ENCODE measurements at regions not wholly inside any gene's neighbourhood (a gene's known extent, or its start where the extent isn't known, plus 50 kb on each side); places are given as distances from the start of the nearest gene placed in this dataset.

DNA sequence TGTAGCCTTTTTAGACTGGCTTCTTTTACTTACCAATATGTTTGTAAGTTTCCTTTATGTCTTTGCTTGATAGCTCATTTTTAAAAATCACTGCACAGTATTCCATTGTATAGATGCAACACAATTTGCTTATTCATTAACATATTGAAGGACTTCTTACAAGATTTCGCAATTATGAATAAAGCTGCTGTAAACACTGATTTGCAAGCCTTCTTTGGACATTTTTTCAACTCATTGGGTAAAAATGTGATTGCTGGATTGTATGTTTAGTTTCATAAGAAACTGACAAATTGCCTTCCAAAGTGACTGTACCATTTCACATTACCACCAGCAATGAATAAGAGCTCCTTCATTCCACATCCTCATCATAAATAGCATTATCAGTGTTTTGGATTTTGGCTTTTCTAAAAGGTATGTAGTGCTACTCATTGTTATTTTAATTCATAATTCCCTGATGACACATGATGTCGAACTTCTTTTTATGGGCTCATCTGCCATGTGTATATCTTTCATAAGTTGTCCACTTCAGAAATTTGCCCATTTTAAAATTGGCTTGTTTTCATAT lies 80.7 kb downstream of the TFAP2B start:
- H3K9me3 ChIP-seq (ENCODE audit: insufficient read depth, low read depth, low read length): no peaks in the 10 kb centered on the region
- no peaks in the 10 kb centered on the region for H3K36me3 Mint-ChIP-seq (ENCODE audit: low read depth, unreplicated experiment)
- no peak overlapping the region for H3K27ac Mint-ChIP-seq (ENCODE audit: unreplicated experiment)
- peaks cover 2% of the 10 kb centered on the region for H3K9me3 Mint-ChIP-seq (ENCODE audit: unreplicated experiment)
- DNase-seq (ENCODE audit: low read depth) (no peak), FAIRE-seq (no peak)
- no peaks in the 10 kb centered on the region for H3K27me3 ChIP-seq (ENCODE audit: insufficient read depth, low read length)
- H4K20me1 ChIP-seq (ENCODE audit: insufficient read depth, low read length): no peaks in the 10 kb centered on the region
- H3K4me3 ChIP-seq (ENCODE audit: insufficient read depth, low read depth, low read length): no peak overlapping the region
- no peak overlapping the region for H2AFZ ChIP-seq (ENCODE audit: low read depth, low read length)
- no peak for TF ChIP-seq EZH2 (IDR thresholded peaks at IDR 0.05; ENCODE audit: insufficient read depth, low read length)
- TF ChIP-seq, protein P1, sequence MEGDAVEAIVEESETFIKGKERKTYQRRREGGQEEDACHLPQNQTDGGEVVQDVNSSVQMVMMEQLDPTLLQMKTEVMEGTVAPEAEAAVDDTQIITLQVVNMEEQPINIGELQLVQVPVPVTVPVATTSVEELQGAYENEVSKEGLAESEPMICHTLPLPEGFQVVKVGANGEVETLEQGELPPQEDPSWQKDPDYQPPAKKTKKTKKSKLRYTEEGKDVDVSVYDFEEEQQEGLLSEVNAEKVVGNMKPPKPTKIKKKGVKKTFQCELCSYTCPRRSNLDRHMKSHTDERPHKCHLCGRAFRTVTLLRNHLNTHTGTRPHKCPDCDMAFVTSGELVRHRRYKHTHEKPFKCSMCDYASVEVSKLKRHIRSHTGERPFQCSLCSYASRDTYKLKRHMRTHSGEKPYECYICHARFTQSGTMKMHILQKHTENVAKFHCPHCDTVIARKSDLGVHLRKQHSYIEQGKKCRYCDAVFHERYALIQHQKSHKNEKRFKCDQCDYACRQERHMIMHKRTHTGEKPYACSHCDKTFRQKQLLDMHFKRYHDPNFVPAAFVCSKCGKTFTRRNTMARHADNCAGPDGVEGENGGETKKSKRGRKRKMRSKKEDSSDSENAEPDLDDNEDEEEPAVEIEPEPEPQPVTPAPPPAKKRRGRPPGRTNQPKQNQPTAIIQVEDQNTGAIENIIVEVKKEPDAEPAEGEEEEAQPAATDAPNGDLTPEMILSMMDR (IDR thresholded peaks at IDR 0.05; ENCODE audit: insufficient read depth, low read depth, low read length): no peak
- no peaks in the 10 kb centered on the region for H3K79me2 ChIP-seq (ENCODE audit: insufficient read depth, low read length)
- no peak overlapping the region for H3K27ac ChIP-seq (ENCODE audit: low read depth, low read length)
- no peaks in the 10 kb centered on the region for H3K4me1 Mint-ChIP-seq (ENCODE audit: low read depth, unreplicated experiment)
- H3K9ac ChIP-seq (ENCODE audit: low read length): no peak overlapping the region
- no peaks in the 10 kb centered on the region for H3K4me1 ChIP-seq (ENCODE audit: insufficient read depth, low read length)
- H3K27me3 Mint-ChIP-seq (ENCODE audit: low read depth, unreplicated experiment): no peaks in the 10 kb centered on the region
- H3K4me3 Mint-ChIP-seq (ENCODE audit: unreplicated experiment): no peak overlapping the region
- no peaks in the 10 kb centered on the region for H3K36me3 ChIP-seq (ENCODE audit: insufficient read depth, low read length)
- no peak overlapping the region for H3K4me2 ChIP-seq (ENCODE audit: low read length)

- TF ChIP-seq, protein P1 (IDR thresholded peaks at IDR 0.05; ENCODE audit: insufficient read depth, low read depth, low read length): no peak
- TF ChIP-seq EZH2 (IDR thresholded peaks at IDR 0.05; ENCODE audit: insufficient read depth, low read length): no peak
- H3K36me3 Mint-ChIP-seq (ENCODE audit: low read depth, unreplicated experiment): no peaks in the 10 kb centered on the region
- Histone ChIP-seq H4K20me1 (ENCODE audit: insufficient read depth, low read length) (no peaks in the 10 kb centered on the region), H3K27ac (ENCODE audit: low read depth, low read length) (no peak overlapping the region), H3K4me3 (ENCODE audit: insufficient read depth, low read depth, low read length) (no peak overlapping the region), H3K4me2 (ENCODE audit: low read length) (no peak overlapping the region), H3K4me1 (ENCODE audit: insufficient read depth, low read length) (no peaks in the 10 kb centered on the region), H3K27me3 (ENCODE audit: insufficient read depth, low read length) (no peaks in the 10 kb centered on the region), H3K9me3 (ENCODE audit: insufficient read depth, low read depth, low read length) (no peaks in the 10 kb centered on the region), H2AFZ (ENCODE audit: low read depth, low read length) (no peak overlapping the region), H3K79me2 (ENCODE audit: insufficient read depth, low read length) (no peaks in the 10 kb centered on the region), H3K9ac (ENCODE audit: low read length) (no peak overlapping the region), H3K36me3 (ENCODE audit: insufficient read depth, low read length) (no peaks in the 10 kb centered on the region)
- peaks cover 2% of the 10 kb centered on the region for H3K9me3 Mint-ChIP-seq (ENCODE audit: unreplicated experiment)
- H3K4me3 Mint-ChIP-seq (ENCODE audit: unreplicated experiment): no peak overlapping the region
- H3K27me3 Mint-ChIP-seq (ENCODE audit: low read depth, unreplicated experiment): no peaks in the 10 kb centered on the region
- FAIRE-seq (no peak), DNase-seq (ENCODE audit: low read depth) (peak; percentile 2)
- H3K27ac Mint-ChIP-seq (ENCODE audit: unreplicated experiment): no peak overlapping the region
- no peaks in the 10 kb centered on the region for H3K4me1 Mint-ChIP-seq (ENCODE audit: low read depth, unreplicated experiment)
These were observed 83.6 kb downstream of the TFAP2B start for GRCh38 chr6:50902260-50902659.

GRCh38 chr6:50905297-50905696 lies 86.6 kb downstream of the TFAP2B start:
- Histone ChIP-seq H2AFZ (ENCODE audit: low read depth, low read length) (no peak overlapping the region), H3K4me3 (ENCODE audit: insufficient read depth, low read depth, low read length) (no peak overlapping the region), H3K4me1 (ENCODE audit: insufficient read depth, low read length) (no peaks in the 10 kb centered on the region), H3K9ac (ENCODE audit: low read length) (no peak overlapping the region), H3K9me3 (ENCODE audit: insufficient read depth, low read depth, low read length) (no peaks in the 10 kb centered on the region), H3K27me3 (ENCODE audit: insufficient read depth, low read length) (no peaks in the 10 kb centered on the region), H3K27ac (ENCODE audit: low read depth, low read length) (no peak overlapping the region), H4K20me1 (ENCODE audit: insufficient read depth, low read length) (no peaks in the 10 kb centered on the region), H3K4me2 (ENCODE audit: low read length) (no peak overlapping the region), H3K36me3 (ENCODE audit: insufficient read depth, low read length) (no peaks in the 10 kb centered on the region), H3K79me2 (ENCODE audit: insufficient read depth, low read length) (no peaks in the 10 kb centered on the region)
- H3K27me3 Mint-ChIP-seq (ENCODE audit: low read depth, unreplicated experiment): no peaks in the 10 kb centered on the region
- FAIRE-seq (no peak), DNase-seq (ENCODE audit: low read depth) (no peak)
- no peaks in the 10 kb centered on the region for H3K4me1 Mint-ChIP-seq (ENCODE audit: low read depth, unreplicated experiment)
- no peak overlapping the region for H3K4me3 Mint-ChIP-seq (ENCODE audit: unreplicated experiment)
- TF ChIP-seq, protein P1 (IDR thresholded peaks at IDR 0.05; ENCODE audit: insufficient read depth, low read depth, low read length): no peak
- TF ChIP-seq EZH2 (IDR thresholded peaks at IDR 0.05; ENCODE audit: insufficient read depth, low read length): no peak
- H3K27ac Mint-ChIP-seq (ENCODE audit: unreplicated experiment): no peak overlapping the region
- H3K36me3 Mint-ChIP-seq (ENCODE audit: low read depth, unreplicated experiment): no peaks in the 10 kb centered on the region
- no peaks in the 10 kb centered on the region for H3K9me3 Mint-ChIP-seq (ENCODE audit: unreplicated experiment)
